IMR-90 (cell line): ENCODE measurements at regions not wholly inside any gene's neighbourhood (a gene's known extent, or its start where the extent isn't known, plus 50 kb on each side); places are given as distances from the start of the nearest gene placed in this dataset.

Experiments
- ATAC-seq: fragments of 200-7000 bp; cut with Tn5 transposase; 2 replicates; pipeline ENCODE4 v1.9.1; 2020; ENCODE audit warnings: low read depth, mild to moderate bottlenecking, moderate library complexity
- BruUV-seq: library from RNA; stranded (reverse); fragments of 400-500 nt; replicated peaks from 2 replicates; lab custom pipeline; 2021; lab: Mats Ljungman, UMichigan
- CTCF ChIA-PET: fragments of 300-600 bp; formaldehyde crosslinking; extraction: SDS; loops from one replicate; lab custom pipeline; 2021; ENCODE audit warnings: antibody characterized with exemption; lab: Yijun Ruan, JAX
- POLR2A ChIA-PET: fragments of 300-600 bp; sonication (Branson Sonifier 250); formaldehyde crosslinking; loops from one replicate; lab custom pipeline; 2022; ENCODE audit warnings: antibody characterized with exemption; ENCODE audit not compliant: unreplicated experiment; lab: Charles Lee
- DNase-seq: peaks from one replicate; pipeline ENCODE4 v3.0.0; 2013
- H2AFZ ChIP-seq: replicated peaks from 2 replicates; pipeline ENCODE3; 2013; ENCODE audit warnings: low read length, mild to moderate bottlenecking; ENCODE audit not compliant: poor library complexity
- H2AK5ac ChIP-seq: 2 replicates; pipeline ENCODE4 v1.6.1; 2013; ENCODE audit warnings: low read depth, low read length, inconsistent platforms
- H2AK9ac ChIP-seq: replicated peaks from 2 replicates; pipeline ENCODE3; 2013; ENCODE audit warnings: mild to moderate bottlenecking, low read depth, low read length, moderate library complexity; ENCODE audit not compliant: poor library complexity
- H2BK120ac ChIP-seq: 2 replicates; pipeline ENCODE4 v1.6.1; 2013; ENCODE audit warnings: low read depth, low read length, inconsistent platforms
- H2BK15ac ChIP-seq: 3 replicates; pipeline ENCODE4 v1.6.1; 2013; ENCODE audit warnings: low read depth, low read length, inconsistent platforms
- H2BK20ac ChIP-seq: 2 replicates; pipeline ENCODE4 v1.6.1; 2013; ENCODE audit warnings: low read depth, mild to moderate bottlenecking, inconsistent platforms, low read length, moderate library complexity
- H2BK5ac ChIP-seq: 2 replicates; pipeline ENCODE4 v1.6.1; 2013; ENCODE audit warnings: mild to moderate bottlenecking, low read depth, low read length, inconsistent platforms; ENCODE audit not compliant: poor library complexity, severe bottlenecking
- H3K14ac ChIP-seq: replicated peaks from 2 replicates; pipeline ENCODE4 v1.6.1; 2013; ENCODE audit warnings: low read depth, low read length, inconsistent platforms
- H3K18ac ChIP-seq: 2 replicates; pipeline ENCODE4 v1.6.1; 2013; ENCODE audit warnings: low read depth, low read length, control low read depth
- H3K23ac ChIP-seq: 2 replicates; pipeline ENCODE4 v1.6.1; 2013; ENCODE audit warnings: low read depth, low read length, inconsistent platforms
- H3K27ac ChIP-seq: 2 replicates; pipeline ENCODE4 v1.5.1; 2013; ENCODE audit warnings: mild to moderate bottlenecking, control low read depth, low read length; ENCODE audit not compliant: insufficient read depth
- H3K27me3 ChIP-seq: 2 replicates; pipeline ENCODE4 v1.6.1; 2013; ENCODE audit warnings: low read length; ENCODE audit not compliant: control insufficient read depth, insufficient read depth
- H3K36me3 ChIP-seq: 2 replicates; pipeline ENCODE4 v1.6.1; 2013; ENCODE audit warnings: low read length, mixed read lengths; ENCODE audit not compliant: control insufficient read depth, insufficient read depth
- H3K4ac ChIP-seq: 2 replicates; pipeline ENCODE4 v1.6.1; 2013; ENCODE audit warnings: low read depth, low read length, inconsistent platforms
- H3K4me1 ChIP-seq: 2 replicates; pipeline ENCODE4 v1.6.1; 2013; ENCODE audit warnings: low read length, mixed read lengths; ENCODE audit not compliant: control insufficient read depth, insufficient read depth
- H3K4me2 ChIP-seq: 2 replicates; pipeline ENCODE4 v1.6.1; 2013; ENCODE audit warnings: low read depth, mild to moderate bottlenecking, control low read depth, low read length, moderate library complexity
- H3K4me3 ChIP-seq: 2 replicates; pipeline ENCODE4 v1.5.1; 2013; ENCODE audit warnings: low read depth, mild to moderate bottlenecking, control low read depth, low read length, moderate library complexity; ENCODE audit not compliant: insufficient read depth
- H3K56ac ChIP-seq: 2 replicates; pipeline ENCODE4 v1.6.1; 2013; ENCODE audit warnings: low read length, inconsistent platforms; ENCODE audit not compliant: insufficient read depth; ENCODE audit errors: extremely low read depth
- H3K79me1 ChIP-seq, 2 experiments: 2 replicates each; pipeline ENCODE4 v1.6.1; 2013; ENCODE audit warnings: low read length in 2 of 2, inconsistent platforms in 1 of 2, low read depth in 1 of 2
- H3K9ac ChIP-seq: 2 replicates; pipeline ENCODE4 v1.6.1; 2013; ENCODE audit warnings: low read depth, low read length, control low read depth
- H3K9me1 ChIP-seq: 2 replicates; pipeline ENCODE4 v1.6.1; 2013; ENCODE audit warnings: low read length, inconsistent platforms; ENCODE audit not compliant: insufficient read depth
- H3K9me3 ChIP-seq: 2 replicates; pipeline ENCODE4 v1.6.1; 2013; ENCODE audit warnings: low read length; ENCODE audit not compliant: control insufficient read depth, insufficient read depth
- H4K20me1 ChIP-seq: 2 replicates; pipeline ENCODE4 v1.6.1; 2013; ENCODE audit warnings: low read length, inconsistent platforms; ENCODE audit not compliant: insufficient read depth
- H4K5ac ChIP-seq: 2 replicates; pipeline ENCODE4 v1.6.1; 2013; ENCODE audit warnings: mild to moderate bottlenecking, low read depth, low read length, control low read depth
- H4K8ac ChIP-seq, 2 experiments: 2 replicates each; pipeline ENCODE4 v1.6.1; 2013; ENCODE audit warnings: low read depth in 2 of 2, low read length in 2 of 2, control low read depth in 1 of 2, inconsistent platforms in 1 of 2
- H4K91ac ChIP-seq: 2 replicates; pipeline ENCODE4 v1.6.1; 2013; ENCODE audit warnings: low read depth, low read length, inconsistent platforms; ENCODE audit not compliant: insufficient read depth
- BHLHE40 ChIP-seq: fragments of 150-350 bp; IDR thresholded peaks from 2 replicates; pipeline ENCODE4 v1.6.1; 2016; ENCODE audit warnings: mild to moderate bottlenecking, low read depth, low read length
- FOS ChIP-seq: fragments of 150-350 bp; IDR thresholded peaks from 2 replicates; pipeline ENCODE4 v1.6.1; 2016; ENCODE audit warnings: low read depth, low read length
- MAZ ChIP-seq: IDR thresholded peaks from 2 replicates; pipeline ENCODE4 v1.6.1; 2012; ENCODE audit warnings: low read depth, mild to moderate bottlenecking, low read length, improper control_type of control experiment, moderate library complexity, borderline replicate concordance
- MXI1 ChIP-seq: IDR thresholded peaks from 2 replicates; pipeline ENCODE4 v1.6.1; 2012; ENCODE audit warnings: low read depth, mild to moderate bottlenecking, low read length, moderate library complexity, borderline replicate concordance
- POLR2A ChIP-seq: IDR thresholded peaks from 2 replicates; pipeline ENCODE4 v1.6.1; 2012; ENCODE audit warnings: mild to moderate bottlenecking, low read depth, low read length
- RAD21 ChIP-seq: IDR thresholded peaks from 2 replicates; pipeline ENCODE4 v1.6.1; 2012; ENCODE audit warnings: low read length, improper control_type of control experiment
- RCOR1 ChIP-seq: IDR thresholded peaks from 2 replicates; pipeline ENCODE4 v1.6.1; 2012; ENCODE audit warnings: mild to moderate bottlenecking, low read length, improper control_type of control experiment; ENCODE audit not compliant: insufficient replicate concordance
- SMC3 ChIP-seq: fragments of 150-350 bp; IDR thresholded peaks from 2 replicates; pipeline ENCODE4 v1.6.1; 2016; ENCODE audit warnings: low read depth, mild to moderate bottlenecking, antibody characterized with exemption, low read length, moderate library complexity
- whole genome bisulfite sequencing, 2 experiments: methylation state at CpG; one replicate each; pipeline versions ENCODE4 v1.1.5 to v1.1.7; 2013; ENCODE audit warnings: missing lambda C conversion rate in 2 of 2; ENCODE audit not compliant: insufficient read length in 1 of 2; ENCODE audit errors: extremely low coverage in 2 of 2; 5-methylcytosine and 5-hydroxymethylcytosine counted together
- dilution Hi-C: fragments of 300-500 bp; cut with HindIII; formaldehyde crosslinking; loops from one replicate; pipeline ENCODE4 v1.14.3; 2018; ENCODE audit warnings: low sequenced_read_pairs; ENCODE audit not compliant: unreplicated experiment
- in situ Hi-C: fragments of 300-500 bp; cut with MboI; formaldehyde crosslinking; loops from 3 replicates; pipeline ENCODE4 v1.14.3; 2019; ENCODE audit warnings: low sequenced_read_pairs, inconsistent platforms, mixed read lengths
- intact Hi-C: fragments of 100-400 bp; cut with micrococcal nuclease; formaldehyde crosslinking; loops from 2 replicates; pipeline ENCODE4 v1.10.0; 2022
- TF ChIP-seq, protein P1 (sequence below): fragments of 150-350 bp; IDR thresholded peaks from 2 replicates; pipeline ENCODE4 v1.6.1; 2016; ENCODE audit warnings: low read depth, mild to moderate bottlenecking, low read length, moderate library complexity, borderline replicate concordance

DNA sequence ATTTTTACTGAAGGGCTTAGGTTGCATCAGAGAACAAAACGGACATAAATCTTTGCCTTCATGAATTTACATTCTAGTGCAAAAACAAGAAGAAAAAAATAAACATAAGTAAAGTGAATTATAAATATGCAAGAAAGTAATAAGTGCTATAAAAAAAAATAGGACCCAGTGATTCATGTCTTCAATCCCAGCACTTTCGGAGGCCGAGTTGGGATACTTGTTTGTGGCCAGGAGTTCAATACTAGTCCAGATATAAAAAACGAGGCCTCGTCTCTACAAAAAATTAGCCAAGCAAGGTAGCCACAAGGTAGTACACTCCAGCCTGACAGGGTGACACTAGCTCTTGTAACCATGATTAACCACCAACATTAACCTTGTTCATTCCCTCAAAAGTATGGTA is 193.5 kb downstream of the SIM1 start:
- Histone ChIP-seq H3K4me3 (no peak overlapping the region), H3K9me1 (0 out of 2 replicates have a peak, but pooled peaks cover 6% of the 10 kb centered on the region), H3K9ac (no peak overlapping the region), H3K4me2 (no peak overlapping the region), H3K23ac (no peak overlapping the region), H4K91ac (peak overlapping the region; percentile 45; the same call in 1 of the 2 replicates), H2AFZ (no peak overlapping the region), H3K36me3 (no peaks in the 10 kb centered on the region), H3K56ac (no peak overlapping the region), H3K27ac (no peak overlapping the region), H3K4me1 (peaks cover 8% of the 10 kb centered on the region), H3K9me3 (no peaks in the 10 kb centered on the region), H3K4ac (peak overlapping the region; percentile 36; the same call in 1 of the 2 replicates), H2BK15ac (no peak overlapping the region), H3K14ac (no peak overlapping the region), H3K27me3 (no peaks in the 10 kb centered on the region), H2BK120ac (peak overlapping the region; percentile 35; the same call in 1 of the 2 replicates), H2AK5ac (peak overlapping the region; percentile 43; the same call in 1 of the 2 replicates), H4K5ac (no peak overlapping the region), H4K8ac (no peak overlapping the region), H2BK20ac (peak overlapping the region; percentile 56), H2AK9ac (no peak overlapping the region), H4K20me1 (no peaks in the 10 kb centered on the region), H3K18ac (no peak overlapping the region), H3K79me1 (no peaks in the 10 kb centered on the region), H2BK5ac (no peak overlapping the region)
- ChIA-PET POLR2A (no interaction called here), CTCF (interaction anchor here (1.7 kb wide), 1 partner anchor 12 kb away, joined by 3 read pairs; no protein-coding TSS in a partner anchor)
- BruUV-seq: no TSS peak
- dilution Hi-C loops (no loop called here), intact Hi-C loops (no loop called here), in situ Hi-C loops (no loop called here)
- TF ChIP-seq SMC3 (no peak), RAD21 (no peak), MXI1 (no peak), RCOR1 (no peak), POLR2A (no peak), MAZ (no peak), FOS (no peak), BHLHE40 (no peak)
- TF ChIP-seq, protein P1, sequence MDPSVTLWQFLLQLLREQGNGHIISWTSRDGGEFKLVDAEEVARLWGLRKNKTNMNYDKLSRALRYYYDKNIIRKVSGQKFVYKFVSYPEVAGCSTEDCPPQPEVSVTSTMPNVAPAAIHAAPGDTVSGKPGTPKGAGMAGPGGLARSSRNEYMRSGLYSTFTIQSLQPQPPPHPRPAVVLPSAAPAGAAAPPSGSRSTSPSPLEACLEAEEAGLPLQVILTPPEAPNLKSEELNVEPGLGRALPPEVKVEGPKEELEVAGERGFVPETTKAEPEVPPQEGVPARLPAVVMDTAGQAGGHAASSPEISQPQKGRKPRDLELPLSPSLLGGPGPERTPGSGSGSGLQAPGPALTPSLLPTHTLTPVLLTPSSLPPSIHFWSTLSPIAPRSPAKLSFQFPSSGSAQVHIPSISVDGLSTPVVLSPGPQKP: no peak
- ATAC-seq (no peak), DNase-seq (no peak)
- 100% methylated on average over 2 of the region's 5 CpGs; no CpG with 5 or more reads in 1 of the 2 experiments for WGBS, 2 experiments
